Stimulated activated CD4-positive, alpha-beta T cell treated with anti-CD3 and anti-CD28 coated beads, Interleukin-1b, Interleukin-23, amount 100 ng/mL, for 48 hours (primary cell): ENCODE measurements at regions not wholly inside any gene's neighbourhood (a gene's known extent, or its start where the extent isn't known, plus 50 kb on each side); places are given as distances from the start of the nearest gene placed in this dataset.
"Not testable (repeated sequence)": the region's sequence is repeated elsewhere in the genome, so short reads cannot be mapped to it uniquely, and the experiment has no call there.

Experiments used
- DNase-seq: peaks from one replicate; pipeline ENCODE4 v3.0.0-alpha.2; 2020

DNA sequence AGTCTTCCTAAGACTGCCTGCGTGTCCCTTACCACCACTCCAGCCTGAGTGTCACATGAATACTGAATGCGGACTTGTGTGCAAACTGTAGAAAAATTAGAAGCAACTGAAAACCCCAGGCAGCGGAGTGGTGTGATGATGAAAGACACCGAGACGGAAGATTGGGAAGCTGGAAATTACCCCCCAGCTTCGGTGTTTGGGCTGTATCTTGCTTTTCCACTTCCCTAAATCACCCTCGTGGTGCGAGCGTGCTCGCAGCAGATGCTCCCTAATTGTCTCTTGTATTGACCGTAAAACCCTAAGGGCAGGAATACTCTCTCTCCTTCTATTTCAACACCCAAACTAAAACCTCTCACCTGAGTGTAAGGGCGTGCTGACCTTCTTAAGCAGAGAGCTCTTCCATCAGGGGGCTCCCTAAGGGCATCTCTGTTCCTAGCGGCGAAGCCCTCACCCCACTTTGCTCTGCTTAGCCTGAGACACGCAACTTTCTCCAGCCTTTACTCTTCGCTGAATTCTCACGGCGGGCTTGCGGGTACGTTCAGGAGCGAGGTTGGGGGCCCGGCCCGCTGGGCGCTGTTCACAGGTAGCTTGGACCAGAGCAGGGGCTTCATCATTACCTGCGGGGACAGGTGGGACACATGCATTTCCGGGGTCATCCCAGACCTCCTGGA lies 62.4 kb downstream of the CRYBB2 start:
- DNase-seq = no peak

- DNase-seq = no peak
Measured at GRCh38 chr22:25282346-25282670, 62.9 kb downstream of the CRYBB2 start.

- no peak for DNase-seq
Measured at GRCh38 chr22:25282671-25283561, 63.5 kb downstream of the CRYBB2 start.

GRCh38 chr22:25288481-25288880 lies 69.0 kb downstream of the CRYBB2 start:
- DNase-seq = not testable (repeated sequence)

DNA sequence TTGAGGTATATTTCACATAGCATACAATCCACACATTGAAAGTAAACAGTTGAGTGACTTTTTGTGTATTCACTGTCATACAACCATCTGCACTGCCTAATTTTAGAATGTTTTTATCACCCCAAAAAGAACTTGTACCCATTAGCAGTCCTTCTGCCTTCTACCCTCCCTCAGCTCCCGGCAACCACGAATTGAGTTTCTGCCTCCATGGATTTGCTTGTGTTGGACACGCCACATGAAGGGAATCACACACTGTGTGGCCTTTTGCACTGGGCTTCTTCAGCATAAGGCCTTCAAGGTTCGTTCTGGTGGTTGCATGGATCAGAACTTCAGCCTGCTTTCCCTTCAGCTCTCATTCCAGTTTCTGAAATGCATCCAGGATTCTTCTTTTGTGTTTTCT lies 82.5 kb downstream of the CRYBB2 start:
- DNase-seq = not testable (repeated sequence)

DNA sequence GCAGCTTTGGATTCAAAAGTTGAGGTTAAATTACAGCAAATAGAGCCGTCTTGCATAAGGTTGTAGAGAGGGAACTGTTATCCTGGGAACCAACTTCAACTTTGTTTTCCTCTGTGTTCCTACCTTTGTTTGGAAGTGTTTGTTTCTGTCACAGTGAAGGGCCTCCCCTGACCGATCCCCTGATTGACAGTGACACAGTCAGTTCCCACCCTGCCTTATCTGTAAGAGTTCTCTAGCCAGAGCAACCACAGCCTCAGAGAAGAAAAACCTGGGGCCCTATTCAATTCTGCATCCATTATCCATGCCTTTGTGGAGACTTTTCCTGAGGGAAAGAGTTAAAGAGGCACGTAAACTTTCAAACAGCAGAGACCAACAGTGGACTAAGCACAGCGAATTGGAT lies 90.1 kb downstream of the CRYBB2 start:
- DNase-seq = not testable (repeated sequence)

GRCh38 chr22:25311924-25312323 lies 92.5 kb downstream of the CRYBB2 start:
- DNase-seq = not testable (repeated sequence)

DNA sequence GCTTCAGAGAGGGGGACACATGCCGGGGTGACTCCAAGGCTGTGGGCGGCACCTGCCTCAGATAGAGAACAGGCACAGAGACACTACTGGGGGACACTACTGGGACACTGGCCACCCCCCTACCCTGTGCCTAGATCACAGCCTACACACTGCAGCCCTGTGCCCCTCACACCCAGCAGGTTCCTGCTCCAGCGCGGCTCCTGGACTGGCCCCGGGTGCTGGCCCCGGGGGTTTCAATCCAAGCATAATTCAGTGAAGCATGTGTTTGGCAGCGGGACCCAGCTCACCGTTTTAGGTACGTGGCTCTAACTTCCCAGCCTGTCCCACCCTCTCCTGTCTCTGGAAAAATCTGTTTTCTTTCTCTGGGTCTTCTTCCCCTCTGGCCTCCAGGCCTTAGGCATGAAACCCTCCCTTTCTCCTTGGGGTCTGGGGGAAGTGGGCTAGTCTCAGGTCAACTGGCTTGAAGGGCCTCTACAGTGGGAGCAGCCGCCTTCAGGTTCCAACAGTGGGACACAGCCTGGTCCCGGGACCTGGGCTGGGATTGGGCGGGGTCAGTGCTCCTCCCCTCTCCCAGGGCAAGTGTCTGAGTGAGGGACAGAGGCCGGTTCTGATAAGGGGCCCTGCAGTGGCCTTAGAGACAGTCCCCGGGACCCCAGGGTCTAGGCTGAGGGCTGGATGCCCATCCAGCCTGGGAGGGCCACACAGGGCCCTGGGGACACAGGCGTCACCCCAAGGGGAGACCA lies 98.8 kb downstream of the CRYBB2 start:
- DNase-seq = no peak

GRCh38 chr22:25327018-25327755 lies 107.7 kb downstream of the CRYBB2 start:
- no peak for DNase-seq

- no peak for DNase-seq
Measured at GRCh38 chr22:25331050-25331449, 111.6 kb downstream of the CRYBB2 start.

DNA sequence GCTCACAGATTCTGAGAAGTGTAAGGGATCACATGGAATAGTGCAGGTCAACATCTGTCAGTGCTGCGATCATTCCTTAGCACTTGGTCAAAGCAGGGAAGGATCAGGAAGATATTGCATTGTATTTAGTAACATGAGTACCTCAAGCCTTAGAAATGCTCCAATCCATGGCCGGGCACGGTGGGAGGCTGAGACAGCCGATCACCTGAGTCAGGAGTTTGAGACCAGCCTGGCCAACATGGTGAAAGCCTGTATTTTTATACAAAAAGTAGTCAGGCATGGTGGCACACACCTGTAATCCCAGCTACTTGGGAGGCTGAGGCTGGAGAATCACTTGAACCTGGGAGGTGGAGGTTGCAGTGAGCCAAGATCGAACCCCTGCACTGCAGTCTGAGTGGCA lies 112.5 kb downstream of the CRYBB2 start:
- DNase-seq = not testable (repeated sequence)

- no peak for DNase-seq
Measured at GRCh38 chr22:25332386-25332785, 112.9 kb downstream of the CRYBB2 start.

DNA sequence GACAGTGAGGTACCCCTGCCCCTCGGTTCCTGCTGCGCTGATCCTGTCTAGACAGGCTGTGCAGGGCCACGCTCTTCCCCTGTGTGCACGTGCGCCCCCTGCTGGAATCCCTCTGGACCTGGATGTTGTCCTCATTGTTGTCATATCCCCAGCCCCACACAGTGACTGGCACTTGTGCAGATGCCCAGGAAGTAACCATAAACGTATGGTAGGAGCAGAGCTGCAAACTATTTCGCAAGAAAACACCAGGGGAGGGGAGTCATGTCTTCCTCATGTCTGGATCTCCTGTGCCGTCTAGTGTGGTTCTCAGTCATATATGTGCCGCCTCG lies 114.7 kb downstream of the CRYBB2 start:
- peak; percentile 67 for DNase-seq

DNA sequence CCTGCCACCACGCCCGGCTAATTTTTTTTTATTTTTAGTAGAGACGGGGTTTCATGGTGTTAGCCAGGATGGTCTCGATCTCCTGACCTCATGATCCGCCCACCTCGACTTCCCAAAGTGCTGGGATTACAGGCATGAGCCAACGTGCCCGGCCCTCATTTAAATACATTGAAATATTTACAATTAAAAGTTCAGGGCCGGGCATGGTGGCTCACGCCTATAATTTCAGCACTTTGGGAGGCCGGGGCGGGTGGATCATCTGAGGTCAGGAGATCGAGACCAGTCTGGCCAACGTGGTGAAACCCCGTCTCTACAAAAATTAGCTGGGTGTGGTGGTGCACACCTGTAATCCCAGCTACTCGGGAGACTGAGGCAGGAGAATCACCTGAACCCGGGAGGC lies 115.2 kb downstream of the CRYBB2 start:
- not testable (repeated sequence) for DNase-seq

- not testable (repeated sequence) for DNase-seq
Measured at GRCh38 chr22:25335276-25335675, 115.8 kb downstream of the CRYBB2 start.

DNA sequence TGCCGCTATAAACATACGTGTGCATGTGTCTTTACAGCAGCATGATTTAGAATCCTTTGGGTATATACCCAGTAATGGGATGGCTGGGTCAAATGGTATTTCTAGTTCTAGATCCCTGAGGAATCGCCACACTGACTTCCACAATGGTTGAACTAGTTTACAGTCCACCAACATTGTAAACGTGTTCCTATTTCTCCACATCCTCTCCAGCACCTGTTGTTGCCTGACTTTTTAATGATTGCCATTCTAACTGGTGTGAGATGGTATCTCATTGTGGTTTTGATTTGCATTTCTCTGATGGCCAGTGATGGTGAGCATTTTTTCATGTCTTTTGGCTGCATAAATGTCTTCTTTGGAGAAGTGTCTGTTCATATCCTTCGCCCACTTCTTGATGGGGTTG lies 121.1 kb downstream of the CRYBB2 start:
- DNase-seq = not testable (repeated sequence)

DNA sequence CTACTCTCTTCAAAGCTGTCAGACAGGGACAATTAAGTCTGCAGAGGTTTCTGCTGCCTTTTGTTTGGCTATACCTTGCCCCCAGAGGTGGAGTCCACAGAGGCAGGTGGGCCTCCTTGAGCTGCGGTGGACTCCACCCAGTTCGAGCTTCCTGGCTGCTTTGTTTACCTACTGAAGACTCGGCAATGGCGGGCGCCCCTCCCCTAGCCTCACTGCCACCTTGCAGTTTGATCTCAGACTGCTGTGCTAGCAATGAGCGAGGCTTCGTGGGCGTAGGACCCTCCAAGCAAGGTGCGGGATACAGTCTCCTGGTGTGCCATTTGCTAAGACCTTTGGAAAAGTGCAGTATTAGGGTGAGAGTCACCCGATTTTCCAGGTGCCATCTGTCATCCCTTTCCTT lies 124.9 kb downstream of the CRYBB2 start:
- DNase-seq = not testable (repeated sequence)

- DNase-seq = no peak
Measured at GRCh38 chr22:25346859-25347751, 127.7 kb downstream of the CRYBB2 start.

DNA sequence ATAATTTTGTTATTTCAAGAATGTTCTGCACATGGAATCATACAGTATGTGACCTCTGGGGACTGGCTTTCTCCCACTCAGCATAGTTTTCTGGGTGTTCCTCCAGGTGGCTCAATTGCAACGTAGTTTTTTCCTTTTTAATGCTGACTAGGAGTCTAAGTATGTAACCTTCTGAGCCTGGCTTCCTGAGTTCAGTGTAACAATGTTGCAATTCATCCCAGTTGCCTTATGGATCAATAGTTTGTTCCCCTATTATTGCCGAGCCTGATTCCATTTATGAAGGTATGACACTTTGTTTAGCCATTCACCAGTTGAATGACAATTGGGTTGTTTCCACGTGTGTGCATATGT lies 128.3 kb downstream of the CRYBB2 start:
- DNase-seq = no peak

DNA sequence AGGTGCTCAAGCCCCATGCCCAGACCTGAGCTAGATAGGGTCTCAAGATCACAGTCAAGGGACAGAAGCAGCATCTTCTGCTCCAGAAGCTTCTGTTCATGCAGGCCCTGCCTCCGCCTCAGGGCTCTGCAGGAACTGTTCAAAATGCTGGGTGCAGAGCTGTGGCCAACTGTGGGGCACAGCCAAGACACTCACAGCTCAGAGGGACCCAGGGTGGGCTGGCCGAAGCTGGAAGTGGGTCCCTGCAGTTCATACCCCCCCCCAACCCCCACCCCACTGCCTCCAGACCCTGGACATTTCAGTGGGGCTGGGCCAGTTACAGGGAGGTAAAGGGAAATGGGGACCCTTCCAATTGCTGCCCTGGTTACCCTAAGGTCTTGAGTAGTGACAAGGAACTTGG lies 129.0 kb downstream of the CRYBB2 start:
- DNase-seq = no peak

- DNase-seq = not testable (repeated sequence)
Measured at GRCh38 chr22:25348996-25349395, 129.6 kb downstream of the CRYBB2 start.

- no peak for DNase-seq
Measured at GRCh38 chr22:25350551-25350971, 131.1 kb downstream of the CRYBB2 start.
